AG04450 (cell line): ENCODE measurements at regions not wholly inside any gene's neighbourhood (a gene's known extent, or its start where the extent isn't known, plus 50 kb on each side); places are given as distances from the start of the nearest gene placed in this dataset.

ENCODE experiments used
- CTCF ChIA-PET: fragments of 300-600, 350-600 bp; formaldehyde crosslinking; extraction: SDS; loops from one replicate; lab custom pipeline; 2022; ENCODE audit warnings: antibody characterized with exemption, inconsistent platforms; lab: Charles Lee
- POLR2A ChIA-PET: fragments of 350-600 bp; formaldehyde crosslinking; extraction: SDS; loops from one replicate; lab custom pipeline; 2021; ENCODE audit warnings: antibody characterized with exemption, inconsistent platforms; lab: Yijun Ruan, JAX
- DNase-seq: peaks from one replicate; pipeline ENCODE4 v3.0.0-alpha.2; 2011; ENCODE audit warnings: low read depth, low spot score
- H3K27ac ChIP-seq: one replicate; pipeline ENCODE4 v1.5.1; 2012; ENCODE audit warnings: low read depth, low read length, control low read depth
- H3K27me3 ChIP-seq: one replicate; pipeline ENCODE4 v1.6.0; 2012; ENCODE audit warnings: low read length; ENCODE audit not compliant: control insufficient read depth, insufficient read depth
- H3K4me3 ChIP-seq: 2 replicates; pipeline ENCODE4 v1.5.1; 2011; ENCODE audit warnings: mild to moderate bottlenecking, low read depth, low read length, control low read depth
- H3K9me3 ChIP-seq: 2 replicates; pipeline ENCODE4 v1.5.1; 2012; ENCODE audit warnings: low read length; ENCODE audit not compliant: control insufficient read depth, insufficient read depth
- TF ChIP-seq, protein P1 (sequence below): IDR thresholded peaks from 2 replicates; pipeline ENCODE4 v1.5.1; 2011; ENCODE audit warnings: low read depth, low read length, control low read depth, inconsistent platforms

DNA sequence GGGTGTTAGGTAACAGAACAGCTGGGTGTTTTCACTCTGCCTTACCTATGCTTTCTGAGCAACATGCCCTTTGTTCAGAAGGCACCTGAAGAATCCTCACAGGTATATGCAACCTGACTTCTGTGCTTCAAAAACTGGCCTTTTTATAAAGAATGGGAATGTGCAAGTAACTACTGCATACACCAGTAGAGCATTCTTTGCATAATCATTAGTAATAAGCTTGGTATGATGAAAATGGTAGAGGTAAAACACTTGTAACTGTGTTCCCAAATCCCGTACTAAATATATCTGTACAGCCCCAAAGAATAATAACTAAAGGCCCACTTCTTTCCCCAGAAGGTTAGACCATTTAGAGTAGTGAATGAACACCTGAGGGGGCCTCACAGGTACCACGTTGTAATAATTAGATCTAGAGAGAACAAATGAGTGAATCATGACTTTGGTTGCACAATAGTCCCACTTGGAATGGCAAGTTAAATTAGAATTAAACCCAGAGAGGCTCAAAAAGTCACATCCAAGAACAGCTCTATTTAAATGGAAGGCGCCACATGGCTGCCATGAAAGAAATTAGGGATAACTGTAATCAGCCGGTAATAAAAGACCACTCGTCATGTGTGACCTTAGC, 413.9 kb downstream of the KLF12 start:
- ChIA-PET POLR2A (no interaction called here), CTCF (interaction anchor here (2.5 kb wide), 1 partner anchor 1537 kb away, joined by 7 read pairs; no protein-coding TSS in a partner anchor)
- Histone ChIP-seq H3K27ac (no peak overlapping the region), H3K9me3 (no peaks in the 10 kb centered on the region), H3K4me3 (no peak overlapping the region), H3K27me3 (no peaks in the 10 kb centered on the region)
- TF ChIP-seq, protein P1, sequence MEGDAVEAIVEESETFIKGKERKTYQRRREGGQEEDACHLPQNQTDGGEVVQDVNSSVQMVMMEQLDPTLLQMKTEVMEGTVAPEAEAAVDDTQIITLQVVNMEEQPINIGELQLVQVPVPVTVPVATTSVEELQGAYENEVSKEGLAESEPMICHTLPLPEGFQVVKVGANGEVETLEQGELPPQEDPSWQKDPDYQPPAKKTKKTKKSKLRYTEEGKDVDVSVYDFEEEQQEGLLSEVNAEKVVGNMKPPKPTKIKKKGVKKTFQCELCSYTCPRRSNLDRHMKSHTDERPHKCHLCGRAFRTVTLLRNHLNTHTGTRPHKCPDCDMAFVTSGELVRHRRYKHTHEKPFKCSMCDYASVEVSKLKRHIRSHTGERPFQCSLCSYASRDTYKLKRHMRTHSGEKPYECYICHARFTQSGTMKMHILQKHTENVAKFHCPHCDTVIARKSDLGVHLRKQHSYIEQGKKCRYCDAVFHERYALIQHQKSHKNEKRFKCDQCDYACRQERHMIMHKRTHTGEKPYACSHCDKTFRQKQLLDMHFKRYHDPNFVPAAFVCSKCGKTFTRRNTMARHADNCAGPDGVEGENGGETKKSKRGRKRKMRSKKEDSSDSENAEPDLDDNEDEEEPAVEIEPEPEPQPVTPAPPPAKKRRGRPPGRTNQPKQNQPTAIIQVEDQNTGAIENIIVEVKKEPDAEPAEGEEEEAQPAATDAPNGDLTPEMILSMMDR: no peak
- no peak for DNase-seq

DNA sequence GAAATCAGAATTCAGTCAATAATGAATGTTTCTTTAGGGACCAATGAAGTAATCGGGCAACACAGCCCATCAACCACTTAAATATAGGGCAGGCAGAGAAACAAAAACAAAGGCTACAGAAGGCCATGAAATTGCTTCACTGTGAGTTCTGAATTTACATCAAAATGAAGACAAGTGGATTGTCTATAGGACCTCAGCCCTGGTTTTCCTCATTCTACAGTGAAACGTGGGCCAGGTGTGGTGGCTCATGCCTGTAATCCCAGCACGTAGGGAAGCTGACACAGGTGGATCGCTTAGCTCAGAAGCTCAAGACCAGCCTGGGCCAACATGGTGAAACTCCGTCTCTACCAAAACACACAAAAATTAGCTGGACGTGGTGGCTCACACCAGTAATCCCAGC, 416.0 kb downstream of the KLF12 start:
- ChIA-PET CTCF (interaction anchor here (1.0 kb wide), 1 partner anchor 45 kb away, joined by 3 read pairs; no protein-coding TSS in a partner anchor), POLR2A (no interaction called here)
- no peaks in the 10 kb centered on the region for H3K27me3 ChIP-seq
- no peak overlapping the region for H3K27ac ChIP-seq
- TF ChIP-seq, protein P1: no peak
- DNase-seq: no peak
- no peak overlapping the region for H3K4me3 ChIP-seq
- H3K9me3 ChIP-seq: no peaks in the 10 kb centered on the region

DNA sequence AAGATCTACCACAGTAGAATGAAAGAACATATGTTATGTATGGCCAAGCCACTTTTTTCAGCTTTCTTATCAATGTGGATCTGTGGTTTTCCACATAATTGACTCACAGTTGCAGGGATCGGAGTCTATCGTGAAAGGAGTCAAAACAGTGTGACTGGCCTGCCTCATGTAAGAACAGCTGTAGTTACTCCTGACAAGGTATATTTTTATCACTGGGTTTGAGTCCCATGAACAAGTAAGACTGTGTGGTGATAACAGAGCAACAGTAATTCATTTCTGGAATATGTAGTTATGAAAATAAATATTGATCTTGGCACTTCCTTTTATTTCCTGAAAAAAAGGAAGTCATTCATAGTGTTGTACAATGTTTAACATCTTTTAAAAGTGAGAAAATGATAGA, 416.6 kb downstream of the KLF12 start:
- no peak for DNase-seq
- TF ChIP-seq, protein P1: no peak
- POLR2A ChIA-PET: no interaction called here
- H3K27me3 ChIP-seq: no peaks in the 10 kb centered on the region
- no peak overlapping the region for H3K27ac ChIP-seq
- no peak overlapping the region for H3K4me3 ChIP-seq
- CTCF ChIA-PET: interaction anchor here (1.0 kb wide), 1 partner anchor 45 kb away, joined by 3 read pairs; no protein-coding TSS in a partner anchor
- H3K9me3 ChIP-seq: no peaks in the 10 kb centered on the region

DNA sequence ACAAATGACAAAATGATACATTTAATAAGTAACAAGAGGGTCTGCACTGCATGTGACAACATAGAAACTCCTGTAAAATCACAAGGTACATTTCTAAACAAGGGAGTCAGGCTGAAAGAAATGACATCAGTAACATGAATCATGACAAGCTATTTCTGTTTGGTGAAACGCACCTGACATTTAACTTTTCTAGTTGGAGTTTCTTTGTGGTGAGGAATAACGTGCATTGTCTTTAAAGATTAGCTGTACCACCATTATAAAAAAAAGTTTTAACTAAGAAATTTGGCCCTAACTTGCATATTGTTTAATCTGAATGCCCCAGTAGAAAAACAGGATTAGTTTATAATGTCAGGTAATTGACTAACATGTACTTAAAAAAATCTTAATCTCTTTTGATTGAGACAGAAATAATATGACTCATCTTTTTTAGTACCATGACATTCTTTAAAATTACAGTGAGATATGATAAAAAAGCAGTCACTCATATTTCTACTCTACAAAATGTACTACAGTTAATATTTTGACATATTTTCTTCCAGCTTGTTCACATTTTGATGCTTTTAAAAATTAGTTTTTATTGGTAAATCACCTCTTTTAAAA, 418.2 kb downstream of the KLF12 start:
- Histone ChIP-seq H3K4me3 (no peak overlapping the region), H3K27ac (no peak overlapping the region), H3K9me3 (no peaks in the 10 kb centered on the region), H3K27me3 (no peaks in the 10 kb centered on the region)
- TF ChIP-seq, protein P1: no peak
- ChIA-PET POLR2A (no interaction called here), CTCF (no interaction called here)
- no peak for DNase-seq
